SJSA1 (cell line): ENCODE measurements at regions not wholly inside any gene's neighbourhood (a gene's known extent, or its start where the extent isn't known, plus 50 kb on each side); places are given as distances from the start of the nearest gene placed in this dataset.

Experiments used
- DNase-seq, 2 experiments: peaks; one replicate each; pipeline ENCODE4 v3.0.0-alpha.2; 2015 to 2020; ENCODE audit warnings: low spot score in 2 of 2, low read depth in 1 of 2
- H3K27ac ChIP-seq: fragments of 250-450 bp; sonication (Bioruptor Pico); 2 replicates; pipeline ENCODE4 v1.5.1; 2020; ENCODE audit warnings: mild to moderate bottlenecking, moderate library complexity
- H3K27me3 ChIP-seq: fragments of 250-450 bp; sonication (Bioruptor Pico); replicated peaks from 2 replicates; pipeline ENCODE4 v1.5.1; 2020; ENCODE audit warnings: mild to moderate bottlenecking, moderate library complexity
- H3K36me3 ChIP-seq: fragments of 250-450 bp; sonication (Bioruptor Pico); 2 replicates; pipeline ENCODE4 v1.5.1; 2020; ENCODE audit warnings: mild to moderate bottlenecking
- H3K4me1 ChIP-seq: fragments of 250-450 bp; sonication (Bioruptor Pico); replicated peaks from 2 replicates; pipeline ENCODE4 v1.6.1; 2021; ENCODE audit warnings: mild to moderate bottlenecking
- H3K4me3 ChIP-seq: fragments of 250-450 bp; sonication (Bioruptor Pico); 2 replicates; pipeline ENCODE4 v1.5.1; 2020; ENCODE audit warnings: mild to moderate bottlenecking
- H3K9me3 ChIP-seq: fragments of 250-450 bp; sonication (Bioruptor Pico); replicated peaks from 2 replicates; pipeline ENCODE4 v1.5.1; 2020; ENCODE audit warnings: mild to moderate bottlenecking

DNA sequence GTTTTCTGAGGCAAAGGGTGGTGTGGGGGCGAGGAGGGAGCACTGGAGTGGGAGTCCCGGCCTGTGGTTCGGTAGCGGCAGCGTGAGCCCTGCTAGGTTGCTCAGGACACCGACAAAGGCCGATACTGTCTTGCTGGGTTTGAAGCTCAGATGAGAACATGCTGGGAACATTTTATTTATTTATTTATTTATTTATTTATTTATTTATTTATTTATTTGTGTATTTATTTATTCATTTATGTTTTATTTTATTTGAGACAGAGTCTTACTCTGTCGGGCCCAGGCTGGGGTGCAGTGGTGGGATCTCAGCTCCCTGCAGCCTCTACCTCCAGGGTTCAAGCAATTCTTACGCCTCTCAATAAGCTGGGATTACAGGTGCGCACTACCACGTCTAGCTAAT, 117.9 kb upstream of the GSE1 start:
- no peak overlapping the region for H3K4me3 ChIP-seq
- H3K36me3 ChIP-seq: no peaks in the 10 kb centered on the region
- H3K27ac ChIP-seq: no peak overlapping the region
- H3K4me1 ChIP-seq: no peaks in the 10 kb centered on the region; the same call in 1 of the 2 replicates
- no peak for DNase-seq
- no peaks in the 10 kb centered on the region for H3K27me3 ChIP-seq
- no peaks in the 10 kb centered on the region for H3K9me3 ChIP-seq

- Histone ChIP-seq H3K27me3 (no peaks in the 10 kb centered on the region), H3K4me1 (no peaks in the 10 kb centered on the region; the same call in 1 of the 2 replicates), H3K36me3 (no peaks in the 10 kb centered on the region), H3K27ac (no peak overlapping the region), H3K4me3 (no peak overlapping the region), H3K9me3 (no peaks in the 10 kb centered on the region)
- DNase-seq: no peak
Observed at GRCh38 chr16:85495823-85496538, 117.1 kb upstream of the GSE1 start.

- no peak for DNase-seq
- Histone ChIP-seq H3K4me1 (no peaks in the 10 kb centered on the region), H3K27ac (no peak overlapping the region), H3K9me3 (no peaks in the 10 kb centered on the region), H3K36me3 (no peaks in the 10 kb centered on the region), H3K27me3 (no peaks in the 10 kb centered on the region), H3K4me3 (no peak overlapping the region)
Observed at GRCh38 chr16:85497622-85498314, 115.4 kb upstream of the GSE1 start.

DNA sequence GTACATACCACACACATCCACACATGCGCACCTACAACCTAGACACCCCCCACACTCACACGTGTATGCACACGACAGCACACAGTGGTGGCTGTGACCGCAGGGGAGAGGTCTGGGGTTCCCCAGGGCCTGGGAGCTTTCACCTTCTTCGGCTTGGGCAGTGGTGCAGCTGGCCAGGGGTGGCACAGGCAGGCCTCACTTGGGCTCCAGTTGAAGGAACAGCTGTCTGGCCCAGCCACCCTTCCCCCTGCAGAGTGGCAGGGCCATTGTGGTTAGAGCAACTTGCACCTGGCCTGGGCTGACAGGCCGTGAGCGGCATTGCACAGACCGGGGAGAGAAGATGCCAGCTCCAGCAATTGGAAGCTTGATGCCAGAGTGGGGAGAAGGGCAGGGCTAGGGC, 114.5 kb upstream of the GSE1 start:
- H3K27me3 ChIP-seq: no peaks in the 10 kb centered on the region
- DNase-seq: no peak
- no peak overlapping the region for H3K27ac ChIP-seq
- H3K4me3 ChIP-seq: no peak overlapping the region
- no peaks in the 10 kb centered on the region for H3K36me3 ChIP-seq
- H3K9me3 ChIP-seq: no peaks in the 10 kb centered on the region
- H3K4me1 ChIP-seq: no peaks in the 10 kb centered on the region

- Histone ChIP-seq H3K9me3 (no peaks in the 10 kb centered on the region), H3K27ac (no peak overlapping the region), H3K36me3 (no peaks in the 10 kb centered on the region), H3K4me3 (no peak overlapping the region), H3K4me1 (no peaks in the 10 kb centered on the region), H3K27me3 (no peaks in the 10 kb centered on the region)
- no peak for DNase-seq
Observed at GRCh38 chr16:85500220-85500619, 112.9 kb upstream of the GSE1 start.

GRCh38 chr16:85501900-85502299, 111.2 kb upstream of the GSE1 start:
- no peaks in the 10 kb centered on the region for H3K9me3 ChIP-seq

DNA sequence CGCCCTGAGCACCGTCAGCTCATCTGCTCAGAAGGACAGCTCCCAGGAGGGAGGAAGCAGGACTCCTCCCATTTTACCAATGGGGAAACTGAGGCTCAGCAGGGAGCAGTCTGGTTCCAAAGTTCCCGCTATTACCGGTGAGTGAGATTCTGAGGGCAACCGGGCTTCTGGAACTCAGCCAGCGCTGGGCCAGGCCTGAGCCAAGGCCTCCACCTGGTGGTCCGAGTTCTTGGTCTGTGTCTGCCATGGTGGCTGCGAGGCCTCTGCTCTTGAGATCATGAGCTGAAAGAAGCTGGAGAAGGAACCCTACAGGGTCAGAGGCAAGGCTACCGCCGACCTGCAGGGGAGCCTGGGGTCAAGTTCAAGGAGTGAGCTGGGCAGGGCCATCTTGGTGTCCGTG, 110.8 kb upstream of the GSE1 start:
- no peak overlapping the region for H3K27ac ChIP-seq
- no peaks in the 10 kb centered on the region for H3K27me3 ChIP-seq
- H3K4me3 ChIP-seq: no peak overlapping the region
- H3K9me3 ChIP-seq: no peaks in the 10 kb centered on the region
- H3K36me3 ChIP-seq: no peaks in the 10 kb centered on the region
- no peak for DNase-seq
- H3K4me1 ChIP-seq: no peaks in the 10 kb centered on the region

More at GRCh38 chr16:85501900-85502299, 111.2 kb upstream of the GSE1 start:
- H3K4me1 ChIP-seq: no peaks in the 10 kb centered on the region
- no peaks in the 10 kb centered on the region for H3K27me3 ChIP-seq
- H3K27ac ChIP-seq: no peak overlapping the region
- H3K36me3 ChIP-seq: no peaks in the 10 kb centered on the region
- no peak for DNase-seq
- H3K4me3 ChIP-seq: no peak overlapping the region

DNA sequence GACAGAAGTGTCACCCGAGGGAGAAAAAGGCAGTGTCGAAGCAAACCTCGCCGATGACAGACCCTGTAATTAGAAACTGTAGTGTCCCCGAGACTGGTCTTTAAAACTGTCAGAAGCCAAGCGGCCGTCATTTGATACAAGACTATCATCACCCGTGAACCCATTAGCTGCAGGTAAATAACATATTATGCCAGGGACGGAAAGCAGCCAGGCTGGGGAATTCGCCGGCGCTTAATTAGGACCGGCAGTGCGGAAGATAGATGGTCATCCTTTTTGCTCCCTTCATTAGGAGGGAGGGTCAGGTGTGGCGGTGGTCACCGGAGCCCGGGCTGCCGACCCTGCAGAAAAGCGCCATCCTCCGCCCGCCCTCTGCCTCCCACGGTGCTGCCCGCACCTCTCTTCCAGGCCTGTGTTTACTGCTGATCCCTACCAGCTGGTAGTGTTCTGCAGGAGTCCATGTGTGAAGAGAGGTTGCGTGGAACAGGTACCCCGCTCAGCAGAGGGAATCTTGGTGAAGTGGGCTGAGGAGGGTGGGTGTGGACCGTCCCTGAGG, 109.4 kb upstream of the GSE1 start:
- no peak for DNase-seq
- no peaks in the 10 kb centered on the region for H3K4me1 ChIP-seq
- H3K9me3 ChIP-seq: no peaks in the 10 kb centered on the region
- H3K36me3 ChIP-seq: no peaks in the 10 kb centered on the region
- no peak overlapping the region for H3K4me3 ChIP-seq
- no peaks in the 10 kb centered on the region for H3K27me3 ChIP-seq
- no peak overlapping the region for H3K27ac ChIP-seq

- H3K36me3 ChIP-seq: no peaks in the 10 kb centered on the region
- no peaks in the 10 kb centered on the region for H3K9me3 ChIP-seq
- no peaks in the 10 kb centered on the region for H3K27me3 ChIP-seq
- no peak overlapping the region for H3K27ac ChIP-seq
- H3K4me3 ChIP-seq: no peak overlapping the region
- no peak for DNase-seq
- no peaks in the 10 kb centered on the region for H3K4me1 ChIP-seq
Observed at GRCh38 chr16:85504242-85504641, 108.9 kb upstream of the GSE1 start.

DNA sequence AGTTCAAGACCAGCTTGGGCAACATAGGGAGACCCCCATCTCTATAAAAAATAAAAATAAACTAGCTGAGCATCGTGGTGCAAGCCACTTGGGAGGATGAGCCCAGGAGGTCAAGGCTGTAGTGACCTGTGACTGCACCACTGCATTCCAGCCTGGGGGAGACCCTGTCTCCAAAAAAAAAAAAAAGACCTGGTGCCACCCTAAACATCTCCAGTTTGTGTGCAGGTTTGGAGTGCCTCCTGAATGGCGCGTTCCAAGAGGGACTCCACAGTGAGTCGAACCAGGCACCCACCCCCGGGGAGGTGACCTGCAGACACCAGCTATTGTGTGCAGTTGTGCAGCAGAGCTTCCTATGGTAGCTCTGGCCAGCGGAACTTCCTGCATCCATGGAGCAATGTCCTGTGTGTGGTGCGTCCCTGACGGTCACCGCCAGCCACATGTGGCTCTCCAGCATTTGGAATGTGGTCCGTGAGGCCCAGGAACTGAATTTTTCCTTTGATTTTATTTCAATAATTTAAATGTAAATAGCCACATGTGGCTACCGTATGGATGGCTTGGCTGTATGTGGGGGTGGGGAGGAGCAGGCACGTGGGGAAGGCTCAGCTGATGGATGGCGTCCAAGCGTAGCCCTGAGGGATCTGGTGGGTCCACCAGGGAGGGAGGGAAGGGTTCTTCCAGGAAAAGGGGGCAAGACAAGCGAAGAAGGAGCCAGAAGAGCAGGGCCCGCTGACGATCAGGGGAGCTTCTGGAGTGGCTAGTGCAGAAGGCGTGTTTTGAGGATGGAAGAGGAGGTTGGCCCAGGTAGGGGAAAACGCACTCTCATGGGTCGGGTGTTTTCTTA, 107.1 kb upstream of the GSE1 start:
- H3K27me3 ChIP-seq: no peaks in the 10 kb centered on the region
- DNase-seq: no peak
- H3K36me3 ChIP-seq: no peaks in the 10 kb centered on the region
- H3K27ac ChIP-seq: no peak overlapping the region
- H3K9me3 ChIP-seq: no peaks in the 10 kb centered on the region
- H3K4me3 ChIP-seq: no peak overlapping the region
- no peaks in the 10 kb centered on the region for H3K4me1 ChIP-seq

- H3K27me3 ChIP-seq: no peaks in the 10 kb centered on the region
- H3K9me3 ChIP-seq: no peaks in the 10 kb centered on the region
- no peaks in the 10 kb centered on the region for H3K36me3 ChIP-seq
- no peaks in the 10 kb centered on the region for H3K4me1 ChIP-seq
- no peak for DNase-seq
- no peak overlapping the region for H3K4me3 ChIP-seq
- H3K27ac ChIP-seq: no peak overlapping the region
Observed at GRCh38 chr16:85506635-85506911, 106.5 kb upstream of the GSE1 start.

- H3K36me3 ChIP-seq: no peaks in the 10 kb centered on the region
- no peak for DNase-seq
- H3K4me1 ChIP-seq: no peaks in the 10 kb centered on the region
- H3K4me3 ChIP-seq: no peak overlapping the region
- no peaks in the 10 kb centered on the region for H3K9me3 ChIP-seq
- no peak overlapping the region for H3K27ac ChIP-seq
- no peaks in the 10 kb centered on the region for H3K27me3 ChIP-seq
Observed at GRCh38 chr16:85507342-85507741, 105.8 kb upstream of the GSE1 start.

DNA sequence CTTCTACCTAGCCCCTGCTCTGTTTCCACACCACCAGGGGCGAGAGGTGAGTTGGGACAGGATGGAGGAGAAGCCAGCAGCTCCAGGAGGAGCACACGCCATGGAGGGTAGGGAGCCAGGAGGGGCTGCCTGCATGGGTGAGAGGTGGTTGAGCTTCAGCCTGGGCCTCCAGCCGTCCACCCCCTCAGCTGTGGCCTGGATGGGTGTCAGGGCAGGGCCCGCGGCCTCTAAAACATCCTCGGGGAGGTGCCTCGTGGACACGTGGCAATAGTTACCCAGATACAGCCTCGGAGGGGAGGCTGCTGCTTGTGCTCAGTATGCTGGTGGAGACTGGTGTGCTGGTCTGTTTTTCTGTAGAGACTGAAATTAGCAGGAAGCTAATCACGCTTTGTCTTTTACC, 104.7 kb upstream of the GSE1 start:
- DNase-seq: no peak
- H3K4me1 ChIP-seq: peaks cover 1% of the 10 kb centered on the region
- H3K9me3 ChIP-seq: no peaks in the 10 kb centered on the region
- no peak overlapping the region for H3K4me3 ChIP-seq
- no peak overlapping the region for H3K27ac ChIP-seq
- no peaks in the 10 kb centered on the region for H3K36me3 ChIP-seq
- no peaks in the 10 kb centered on the region for H3K27me3 ChIP-seq

DNA sequence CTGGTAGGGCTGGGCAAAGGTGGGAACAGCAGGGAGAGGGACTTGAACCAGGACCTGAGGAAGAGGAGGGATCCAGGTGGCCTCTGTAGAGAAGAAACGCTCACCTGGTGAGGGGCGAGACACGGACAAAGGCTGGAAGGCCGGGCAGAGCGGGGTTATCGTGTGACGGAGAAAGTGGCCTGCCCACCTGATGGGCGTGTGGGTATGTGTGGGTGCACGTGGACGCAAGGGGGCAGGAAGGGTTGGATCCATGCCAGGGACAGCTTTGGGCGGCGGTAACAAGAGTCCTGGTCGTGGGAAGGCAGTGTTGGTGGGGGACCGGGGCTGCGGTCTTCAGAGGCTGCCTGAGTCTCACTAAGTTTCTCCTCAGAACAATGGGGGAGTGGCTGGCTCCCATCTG, 104.1 kb upstream of the GSE1 start:
- no peaks in the 10 kb centered on the region for H3K36me3 ChIP-seq
- no peak for DNase-seq
- H3K4me1 ChIP-seq: peaks cover 8% of the 10 kb centered on the region
- no peaks in the 10 kb centered on the region for H3K9me3 ChIP-seq
- no peak overlapping the region for H3K27ac ChIP-seq
- H3K27me3 ChIP-seq: no peaks in the 10 kb centered on the region
- no peak overlapping the region for H3K4me3 ChIP-seq
